ENCODE measurements at regions not wholly inside any gene's neighbourhood (a gene's known extent, or its start where the extent isn't known, plus 50 kb on each side); places are given as distances from the start of the nearest gene placed in this dataset.

DNA sequence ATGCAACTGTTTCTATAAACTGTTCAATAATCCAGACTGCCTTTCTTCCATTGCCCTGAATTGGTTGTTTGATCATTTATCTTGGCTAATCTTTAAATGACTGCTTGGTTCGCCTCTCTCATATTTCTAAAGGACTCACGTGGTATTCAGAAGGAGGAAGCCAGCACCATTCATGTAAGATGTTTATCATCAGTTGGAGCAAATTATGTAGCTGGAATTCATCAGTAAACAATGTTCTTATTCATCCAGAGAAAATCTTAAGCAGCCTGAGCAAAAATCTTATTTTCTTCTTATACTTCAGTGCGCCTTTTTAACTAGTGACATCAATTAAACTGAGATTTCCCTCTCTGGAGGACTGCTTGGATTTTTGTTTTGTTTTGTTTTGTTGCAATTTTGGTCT is 538.7 kb upstream of the TMEM132C start (continued):
- TF ChIP-seq RBBP5 (IDR thresholded peaks at IDR 0.05; ENCODE audit: borderline replicate concordance, low read depth, low read length), result no peak
- TF ChIP-seq GABPA (IDR thresholded peaks at IDR 0.05; ENCODE audit: borderline replicate concordance, insufficient read depth, low read length), result no peak
- no peak for TF ChIP-seq SIN3A (conservative IDR thresholded peaks at IDR 0.05 in 1 of 2, IDR thresholded peaks at IDR 0.05 in 1 of 2; ENCODE audit: low read depth in 1 of 2, low read length in 2 of 2)
- TF ChIP-seq RNF2 (IDR thresholded peaks at IDR 0.05; ENCODE audit: borderline replicate concordance, low read depth, low read length, missing control alignments, poor library complexity, severe bottlenecking), result no peak
- no peak for TF ChIP-seq POLR2A (IDR thresholded peaks at IDR 0.05; ENCODE audit: control extremely low read depth in 1 of 2, low read depth in 2 of 2, low read length in 2 of 2)
